SK-N-SH (cell line): ENCODE measurements at regions not wholly inside any gene's neighbourhood (a gene's known extent, or its start where the extent isn't known, plus 50 kb on each side); places are given as distances from the start of the nearest gene placed in this dataset.

Experiments used
- CTCF ChIA-PET: fragments of 300-600, 350-600 bp; formaldehyde crosslinking; extraction: SDS; loops from one replicate; lab custom pipeline; 2021; lab: Yijun Ruan, JAX
- POLR2A ChIA-PET: fragments of 350-600 bp; sonication (Branson Sonifier 250); formaldehyde crosslinking; extraction: SDS; loops from one replicate; lab custom pipeline; 2020; ENCODE audit warnings: antibody characterized with exemption, inconsistent platforms; lab: Yijun Ruan, JAX
- DNase-seq: peaks from one replicate; pipeline ENCODE4 v3.0.0; 2012
- H2AFZ ChIP-seq: fragments of 200-600 bp; sonication (generic); 2 replicates; pipeline ENCODE4 v1.8.1; 2016; ENCODE audit warnings: antibody characterized with exemption, mild to moderate bottlenecking, low read depth
- H3F3A ChIP-seq: fragments of 200-600 bp; sonication (generic); replicated peaks from 2 replicates; pipeline ENCODE3; 2016; ENCODE audit warnings: antibody characterized with exemption, mild to moderate bottlenecking; ENCODE audit not compliant: insufficient read depth
- H3K27ac ChIP-seq, 2 experiments: fragments of 200-500 bp in 1 of 2; fragments of 200-600 bp in 1 of 2; sonication (Bioruptor generic) in 1 of 2; sonication (generic), shearing (Covaris generic) in 1 of 2; 2 replicates each; pipeline versions ENCODE4 v1.5.1 to v1.6.1; 2014 to 2016; ENCODE audit warnings: low read depth in 2 of 2, inconsistent platforms in 1 of 2, low read length in 1 of 2, mild to moderate bottlenecking in 1 of 2, mixed read lengths in 1 of 2
- H3K27me3 ChIP-seq: fragments of 200-600 bp; sonication (generic), shearing (Covaris generic); 2 replicates; pipeline ENCODE4 v1.6.1; 2016; ENCODE audit warnings: mixed run types; ENCODE audit not compliant: insufficient read depth
- H3K36me3 ChIP-seq, 2 experiments: fragments of 200-500 bp in 1 of 2; fragments of 200-600 bp in 1 of 2; sonication (Bioruptor generic) in 1 of 2; sonication (generic) in 1 of 2; replicated peaks in 1 of 2; 2 replicates each; pipeline versions ENCODE3 to v1.5.1; 2014 to 2016; ENCODE audit warnings: low read length in 1 of 2, mild to moderate bottlenecking in 1 of 2; ENCODE audit not compliant: insufficient read depth in 2 of 2, control insufficient read depth in 1 of 2
- H3K4me1 ChIP-seq, 2 experiments: fragments of 200-500 bp in 1 of 2; fragments of 200-600 bp in 1 of 2; sonication (Bioruptor generic) in 1 of 2; sonication (generic), shearing (Covaris generic) in 1 of 2; 2 replicates each; pipeline versions ENCODE4 v1.5.1 to v1.6.1; 2014 to 2016; ENCODE audit warnings: low read depth in 1 of 2, low read length in 1 of 2, mixed run types in 1 of 2; ENCODE audit not compliant: insufficient read depth in 2 of 2, control insufficient read depth in 1 of 2
- H3K4me2 ChIP-seq: fragments of 200-600 bp; sonication (generic), shearing (Covaris generic); 2 replicates; pipeline ENCODE4 v1.6.1; 2017; ENCODE audit warnings: mixed run types
- H3K4me3 ChIP-seq, 2 experiments: fragments of 200-500 bp in 1 of 2; fragments of 200-600 bp in 1 of 2; sonication (Bioruptor generic) in 1 of 2; sonication (generic), shearing (Covaris generic) in 1 of 2; 2 replicates each; pipeline versions ENCODE4 v1.5.1 to v1.8.1; 2014 to 2016; ENCODE audit warnings: low read depth in 2 of 2, inconsistent platforms in 1 of 2, low read length in 1 of 2, mild to moderate bottlenecking in 1 of 2, mixed read lengths in 1 of 2, moderate library complexity in 1 of 2
- H3K79me2 ChIP-seq: fragments of 200-600 bp; sonication (generic); 2 replicates; pipeline ENCODE4 v1.8.1; 2017; ENCODE audit warnings: mild to moderate bottlenecking; ENCODE audit not compliant: insufficient read depth
- H3K9ac ChIP-seq: fragments of 200-600 bp; sonication (generic); 2 replicates; pipeline ENCODE4 v1.6.1; 2017; ENCODE audit warnings: mixed run types
- H3K9me2 ChIP-seq: fragments of 200-600 bp; sonication (generic); 2 replicates; pipeline ENCODE4 v1.6.1; 2017; ENCODE audit warnings: mixed run types
- H3K9me3 ChIP-seq: fragments of 200-600 bp; sonication (generic); 2 replicates; pipeline ENCODE4 v1.6.1; 2017; ENCODE audit warnings: mixed run types, mild to moderate bottlenecking, moderate library complexity
- H4K20me1 ChIP-seq: fragments of 200-600 bp; sonication (generic); 2 replicates; pipeline ENCODE4 v1.6.1; 2017; ENCODE audit warnings: mild to moderate bottlenecking, mixed run types; ENCODE audit not compliant: insufficient read depth
- CHD2 ChIP-seq: fragments of 150-350 bp; IDR thresholded peaks from 2 replicates; pipeline ENCODE4 v1.6.1; 2018; ENCODE audit warnings: low read length; ENCODE audit not compliant: partially characterized antibody
- CTCF ChIP-seq: fragments of 200-600 bp; sonication (generic); IDR thresholded peaks from 2 replicates; pipeline ENCODE4 v1.6.1; 2017; ENCODE audit warnings: antibody characterized with exemption, mild to moderate bottlenecking, moderate library complexity
- ELF1 ChIP-seq: IDR thresholded peaks from 2 replicates; pipeline ENCODE4 v1.4.0; 2012
- EP300 ChIP-seq, 2 experiments: IDR thresholded peaks; 2 replicates each; pipeline versions ENCODE4 v1.4.0 to v1.6.1; 2012; ENCODE audit warnings: borderline replicate concordance in 1 of 2, low read depth in 1 of 2, low read length in 1 of 2
- FOSL2 ChIP-seq: IDR thresholded peaks from 2 replicates; pipeline ENCODE4 v1.4.0; 2012; ENCODE audit warnings: low read depth, mild to moderate bottlenecking, moderate library complexity, borderline replicate concordance
- FOXJ3 ChIP-seq: sonication (generic); formaldehyde crosslinking; IDR thresholded peaks from 2 replicates; pipeline ENCODE4 v1.5.1; 2020; ENCODE audit warnings: mild to moderate bottlenecking, missing genetic modification reagents
- GATA2 ChIP-seq: sonication (generic); formaldehyde crosslinking; IDR thresholded peaks from 2 replicates; pipeline ENCODE4 v1.5.0; 2020; ENCODE audit warnings: mild to moderate bottlenecking, missing genetic modification reagents
- JUND ChIP-seq: IDR thresholded peaks from 2 replicates; pipeline ENCODE4 v1.4.0; 2012
- MXI1 ChIP-seq: IDR thresholded peaks from 2 replicates; pipeline ENCODE4 v1.6.1; 2012; ENCODE audit warnings: mild to moderate bottlenecking, low read depth, low read length, improper control_type of control experiment
- NFIC ChIP-seq: IDR thresholded peaks from 2 replicates; pipeline ENCODE4 v1.4.0; 2012; ENCODE audit warnings: borderline replicate concordance
- RAD21 ChIP-seq: IDR thresholded peaks from 2 replicates; pipeline ENCODE4 v1.6.1; 2012; ENCODE audit warnings: mild to moderate bottlenecking, low read length
- RCOR1 ChIP-seq: fragments of 150-350 bp; IDR thresholded peaks from 2 replicates; pipeline ENCODE4 v1.6.1; 2017; ENCODE audit warnings: antibody characterized with exemption, low read length
- REST ChIP-seq: IDR thresholded peaks from 2 replicates; pipeline ENCODE4 v1.6.1; 2012; ENCODE audit warnings: mild to moderate bottlenecking, low read depth, low read length, moderate library complexity
- SIN3A ChIP-seq: IDR thresholded peaks from 2 replicates; pipeline ENCODE4 v1.6.1; 2012; ENCODE audit warnings: low read depth, mild to moderate bottlenecking, low read length, moderate library complexity, borderline replicate concordance
- SMC3 ChIP-seq: IDR thresholded peaks from 2 replicates; pipeline ENCODE4 v1.6.1; 2012; ENCODE audit warnings: low read depth, low read length, improper control_type of control experiment
- TAF1 ChIP-seq: IDR thresholded peaks from 2 replicates; pipeline ENCODE4 v1.6.1; 2012; ENCODE audit warnings: low read depth, mild to moderate bottlenecking, low read length, moderate library complexity, borderline replicate concordance
- TEAD4 ChIP-seq: IDR thresholded peaks from 2 replicates; pipeline ENCODE4 v1.4.0; 2012; ENCODE audit warnings: mild to moderate bottlenecking, borderline replicate concordance; ENCODE audit not compliant: insufficient read depth
- USF2 ChIP-seq: fragments of 150-350 bp; IDR thresholded peaks from 2 replicates; pipeline ENCODE4 v1.6.1; 2017; ENCODE audit warnings: antibody characterized with exemption, low read length, low read depth, borderline replicate concordance
- YY1 ChIP-seq: IDR thresholded peaks from 2 replicates; pipeline ENCODE4 v1.4.0; 2012; ENCODE audit warnings: low read depth, mild to moderate bottlenecking
- WGBS: methylation state at CpG from one replicate; pipeline ENCODE4 v1.1.6; 2017; ENCODE audit warnings: low lambda C conversion rate; 5-methylcytosine and 5-hydroxymethylcytosine counted together
- TF ChIP-seq, protein P1 (sequence below): fragments of 150-350 bp; IDR thresholded peaks from 2 replicates; pipeline ENCODE4 v1.6.1; 2016; ENCODE audit warnings: mild to moderate bottlenecking, low read depth, low read length
- TF ChIP-seq, protein P2 (sequence below): IDR thresholded peaks from 2 replicates; pipeline ENCODE4 v1.4.0; 2012; ENCODE audit warnings: low read depth, borderline replicate concordance

GRCh38 chr2:181384923-181385322 lies 72.3 kb upstream of the ITGA4 start:
- H2AFZ ChIP-seq = no peak overlapping the region
- CTCF ChIA-PET = no interaction called here
- no peaks in the 10 kb centered on the region for H3K36me3 ChIP-seq
- POLR2A ChIA-PET = no interaction called here
- no peak overlapping the region for H3K4me3 ChIP-seq
- no peak overlapping the region for H3K27ac ChIP-seq
- no peaks in the 10 kb centered on the region; the same call in 1 of the 2 replicates for H3K9me2 ChIP-seq
- H3F3A ChIP-seq = peaks cover 5% of the 10 kb centered on the region
- WGBS = 53% methylated on average over 2 of the region's 2 CpGs
- no peaks in the 10 kb centered on the region for H4K20me1 ChIP-seq
- DNase-seq = no peak
- no peak for TF ChIP-seq YY1
- TF ChIP-seq GATA2 (CRISPR knock-in tag) = no peak
- no peak for TF ChIP-seq REST
- no peaks in the 10 kb centered on the region for H3K79me2 ChIP-seq
- no peak overlapping the region for H3K4me2 ChIP-seq
- H3K27me3 ChIP-seq = no peaks in the 10 kb centered on the region
- no peaks in the 10 kb centered on the region; the same call in 1 of the 2 replicates for H3K9me3 ChIP-seq
- H3K4me1 ChIP-seq = no peaks in the 10 kb centered on the region; a peak in 1 of 4 replicates
- H3K9ac ChIP-seq = no peak overlapping the region

GRCh38 chr2:181389524-181389923 lies 67.7 kb upstream of the ITGA4 start:
- Histone ChIP-seq H3K27ac (no peak overlapping the region), H3F3A (peaks cover 5% of the 10 kb centered on the region), H3K9ac (no peak overlapping the region), H3K9me3 (no peaks in the 10 kb centered on the region; the same call in 1 of the 2 replicates), H3K4me3 (no peak overlapping the region), H4K20me1 (no peaks in the 10 kb centered on the region), H2AFZ (no peak overlapping the region), H3K4me1 (no peaks in the 10 kb centered on the region), H3K27me3 (no peaks in the 10 kb centered on the region), H3K9me2 (no peaks in the 10 kb centered on the region; the same call in 1 of the 2 replicates), H3K36me3 (no peaks in the 10 kb centered on the region), H3K4me2 (no peak overlapping the region), H3K79me2 (no peaks in the 10 kb centered on the region)
- POLR2A ChIA-PET = no interaction called here
- CTCF ChIA-PET = no interaction called here
- no peak for DNase-seq
- 64% methylated on average over 3 of the region's 3 CpGs for WGBS
- TF ChIP-seq RCOR1 (no peak), MXI1 (no peak), CHD2 (no peak), FOXJ3 (CRISPR knock-in tag) (no peak), SMC3 (no peak), SIN3A (no peak), NFIC (no peak), USF2 (no peak), JUND (peak; percentile 38; the same call in 1 of the 2 replicates), ELF1 (no peak), TAF1 (no peak), GATA2 (CRISPR knock-in tag) (no peak), CTCF (no peak), YY1 (no peak), EP300 (IDR thresholded peaks at IDR 0.05; ENCODE audit: borderline replicate concordance in 1 of 2, low read depth in 1 of 2, low read length in 1 of 2) (no peak), TEAD4 (no peak), FOSL2 (0 out of 2 replicates have a peak, but pooled peaks have one; percentile 31), RAD21 (no peak)
- TF ChIP-seq, protein P1, sequence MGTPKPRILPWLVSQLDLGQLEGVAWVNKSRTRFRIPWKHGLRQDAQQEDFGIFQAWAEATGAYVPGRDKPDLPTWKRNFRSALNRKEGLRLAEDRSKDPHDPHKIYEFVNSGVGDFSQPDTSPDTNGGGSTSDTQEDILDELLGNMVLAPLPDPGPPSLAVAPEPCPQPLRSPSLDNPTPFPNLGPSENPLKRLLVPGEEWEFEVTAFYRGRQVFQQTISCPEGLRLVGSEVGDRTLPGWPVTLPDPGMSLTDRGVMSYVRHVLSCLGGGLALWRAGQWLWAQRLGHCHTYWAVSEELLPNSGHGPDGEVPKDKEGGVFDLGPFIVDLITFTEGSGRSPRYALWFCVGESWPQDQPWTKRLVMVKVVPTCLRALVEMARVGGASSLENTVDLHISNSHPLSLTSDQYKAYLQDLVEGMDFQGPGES = no peak
- TF ChIP-seq, protein P2, sequence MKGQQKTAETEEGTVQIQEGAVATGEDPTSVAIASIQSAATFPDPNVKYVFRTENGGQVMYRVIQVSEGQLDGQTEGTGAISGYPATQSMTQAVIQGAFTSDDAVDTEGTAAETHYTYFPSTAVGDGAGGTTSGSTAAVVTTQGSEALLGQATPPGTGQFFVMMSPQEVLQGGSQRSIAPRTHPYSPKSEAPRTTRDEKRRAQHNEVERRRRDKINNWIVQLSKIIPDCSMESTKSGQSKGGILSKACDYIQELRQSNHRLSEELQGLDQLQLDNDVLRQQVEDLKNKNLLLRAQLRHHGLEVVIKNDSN = no peak
